Caco-2 (cell line): ENCODE measurements at regions not wholly inside any gene's neighbourhood (a gene's known extent, or its start where the extent isn't known, plus 50 kb on each side); places are given as distances from the start of the nearest gene placed in this dataset.

Source experiments
- BruUV-seq: library from RNA; stranded (reverse); fragments of 400-500 nt; replicated peaks from 2 replicates; lab custom pipeline; 2021; lab: Mats Ljungman, UMichigan
- CTCF ChIA-PET: fragments of 300-600 bp; sonication (Branson Sonifier 250); formaldehyde crosslinking; loops from one replicate; lab custom pipeline; 2022; ENCODE audit warnings: antibody characterized with exemption; lab: Charles Lee
- POLR2A ChIA-PET: fragments of 300-600 bp; sonication (Branson Sonifier 250); formaldehyde crosslinking; loops from one replicate; lab custom pipeline; 2022; ENCODE audit warnings: antibody characterized with exemption; lab: Charles Lee
- DNase-seq, 2 experiments: peaks; one replicate each; pipeline versions ENCODE4 v3.0.0 to v3.0.0-alpha.2; 2020 to 2022
- H3K27me3 ChIP-seq: replicated peaks from 2 replicates; pipeline ENCODE4 v1.6.0; 2011; ENCODE audit warnings: low read length; ENCODE audit not compliant: control insufficient read depth, insufficient read depth
- H3K36me3 ChIP-seq: 2 replicates; pipeline ENCODE4 v1.5.1; 2011; ENCODE audit warnings: low read length; ENCODE audit not compliant: control insufficient read depth, insufficient read depth
- H3K4me1 ChIP-seq: fragments of 250-450 bp; sonication (Bioruptor Pico); 2 replicates; pipeline ENCODE4 v1.5.1; 2020; ENCODE audit warnings: mild to moderate bottlenecking
- H3K4me3 ChIP-seq: 2 replicates; pipeline ENCODE4 v1.5.1; 2011; ENCODE audit warnings: low read depth, mild to moderate bottlenecking, control low read depth, low read length
- H3K9me3 ChIP-seq: fragments of 250-450 bp; sonication (Bioruptor Pico); 2 replicates; pipeline ENCODE4 v1.5.1; 2020; ENCODE audit warnings: mild to moderate bottlenecking, moderate library complexity
- H3K27ac Mint-ChIP-seq: one replicate; pipeline ENCODE4 v1.8.0; 2022; ENCODE audit warnings: mixed read lengths; ENCODE audit not compliant: unreplicated experiment
- H3K27me3 Mint-ChIP-seq: one replicate; pipeline ENCODE4 v1.8.0; 2022; ENCODE audit warnings: mixed read lengths; ENCODE audit not compliant: insufficient read depth, unreplicated experiment
- H3K36me3 Mint-ChIP-seq: one replicate; pipeline ENCODE4 v1.8.0; 2022; ENCODE audit warnings: mild to moderate bottlenecking, mixed read lengths; ENCODE audit not compliant: insufficient read depth, unreplicated experiment
- H3K4me1 Mint-ChIP-seq: one replicate; pipeline ENCODE4 v1.8.0; 2022; ENCODE audit warnings: low read depth, mixed read lengths; ENCODE audit not compliant: unreplicated experiment
- H3K4me3 Mint-ChIP-seq: one replicate; pipeline ENCODE4 v1.8.0; 2022; ENCODE audit warnings: mild to moderate bottlenecking, moderate library complexity, mixed read lengths; ENCODE audit not compliant: unreplicated experiment
- H3K9me3 Mint-ChIP-seq: one replicate; pipeline ENCODE4 v1.8.0; 2022; ENCODE audit warnings: mixed read lengths; ENCODE audit not compliant: unreplicated experiment
- intact Hi-C: fragments of 100-400 bp; cut with micrococcal nuclease; formaldehyde crosslinking; loops from one replicate; pipeline ENCODE4 v1.10.0; 2022; ENCODE audit not compliant: unreplicated experiment
- TF ChIP-seq, protein P1 (sequence below), 2 experiments: fragments of 200-600 bp in 1 of 2; IDR thresholded peaks; 1 replicate in 1 of 2; 2 replicates in 1 of 2; pipeline versions ENCODE4 v1.5.1 to v1.8.0; 2011 to 2022; ENCODE audit warnings: antibody characterized with exemption in 1 of 2, control low read depth in 1 of 2, inconsistent platforms in 1 of 2, low read depth in 1 of 2, low read length in 1 of 2, mild to moderate bottlenecking in 1 of 2, moderate library complexity in 1 of 2; ENCODE audit not compliant: insufficient read depth in 1 of 2, severe bottlenecking in 1 of 2, unreplicated experiment in 1 of 2

GRCh38 chr16:5584109-5584508 is 486.5 kb upstream of the EEF2KMT start:
- Mint-ChIP-seq H3K4me3 (no peak overlapping the region), H3K27me3 (peaks cover 25% of the 10 kb centered on the region), H3K4me1 (no peaks in the 10 kb centered on the region), H3K36me3 (no peaks in the 10 kb centered on the region), H3K9me3 (no peaks in the 10 kb centered on the region), H3K27ac (no peak overlapping the region)
- Histone ChIP-seq H3K27me3 (no peaks in the 10 kb centered on the region), H3K36me3 (no peaks in the 10 kb centered on the region), H3K4me1 (no peaks in the 10 kb centered on the region), H3K9me3 (no peaks in the 10 kb centered on the region), H3K4me3 (no peak overlapping the region)
- BruUV-seq = no TSS peak
- no peak for DNase-seq
- ChIA-PET POLR2A (no interaction called here), CTCF (no interaction called here)
- intact Hi-C loops = no loop called here
- TF ChIP-seq, protein P1, sequence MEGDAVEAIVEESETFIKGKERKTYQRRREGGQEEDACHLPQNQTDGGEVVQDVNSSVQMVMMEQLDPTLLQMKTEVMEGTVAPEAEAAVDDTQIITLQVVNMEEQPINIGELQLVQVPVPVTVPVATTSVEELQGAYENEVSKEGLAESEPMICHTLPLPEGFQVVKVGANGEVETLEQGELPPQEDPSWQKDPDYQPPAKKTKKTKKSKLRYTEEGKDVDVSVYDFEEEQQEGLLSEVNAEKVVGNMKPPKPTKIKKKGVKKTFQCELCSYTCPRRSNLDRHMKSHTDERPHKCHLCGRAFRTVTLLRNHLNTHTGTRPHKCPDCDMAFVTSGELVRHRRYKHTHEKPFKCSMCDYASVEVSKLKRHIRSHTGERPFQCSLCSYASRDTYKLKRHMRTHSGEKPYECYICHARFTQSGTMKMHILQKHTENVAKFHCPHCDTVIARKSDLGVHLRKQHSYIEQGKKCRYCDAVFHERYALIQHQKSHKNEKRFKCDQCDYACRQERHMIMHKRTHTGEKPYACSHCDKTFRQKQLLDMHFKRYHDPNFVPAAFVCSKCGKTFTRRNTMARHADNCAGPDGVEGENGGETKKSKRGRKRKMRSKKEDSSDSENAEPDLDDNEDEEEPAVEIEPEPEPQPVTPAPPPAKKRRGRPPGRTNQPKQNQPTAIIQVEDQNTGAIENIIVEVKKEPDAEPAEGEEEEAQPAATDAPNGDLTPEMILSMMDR (IDR thresholded peaks at IDR 0.05; ENCODE audit: insufficient read depth in 1 of 2, low read depth in 1 of 2, low read length in 1 of 2, severe bottlenecking in 1 of 2, unreplicated experiment in 1 of 2) = no peak

DNA sequence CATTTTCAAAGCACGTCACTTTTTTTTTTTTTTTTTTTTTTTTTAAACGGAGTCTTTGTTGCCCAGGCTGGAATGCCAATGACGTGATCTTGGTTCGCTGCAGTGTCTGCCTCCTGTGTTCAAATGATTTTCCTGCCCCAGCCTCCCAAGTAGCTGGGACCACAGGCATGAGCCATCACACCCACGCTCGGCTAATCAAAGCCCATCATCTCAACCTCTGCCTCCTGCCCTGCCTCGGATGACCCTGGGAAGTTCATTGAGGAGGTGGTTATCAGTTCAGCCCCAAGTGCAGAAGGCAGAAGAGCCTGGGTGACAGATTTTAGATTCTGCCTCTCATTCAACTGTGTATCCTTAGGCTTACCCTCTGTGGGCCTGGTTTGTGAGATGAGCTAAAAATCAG is 484.9 kb upstream of the EEF2KMT start:
- Histone ChIP-seq H3K4me3 (no peak overlapping the region), H3K4me1 (no peaks in the 10 kb centered on the region), H3K27me3 (no peaks in the 10 kb centered on the region), H3K36me3 (no peaks in the 10 kb centered on the region), H3K9me3 (no peaks in the 10 kb centered on the region)
- Mint-ChIP-seq H3K4me3 (no peak overlapping the region), H3K27ac (no peak overlapping the region), H3K9me3 (no peaks in the 10 kb centered on the region), H3K27me3 (peaks cover 19% of the 10 kb centered on the region), H3K36me3 (no peaks in the 10 kb centered on the region), H3K4me1 (no peaks in the 10 kb centered on the region)
- TF ChIP-seq, protein P1 (IDR thresholded peaks at IDR 0.05; ENCODE audit: insufficient read depth in 1 of 2, low read depth in 1 of 2, low read length in 1 of 2, severe bottlenecking in 1 of 2, unreplicated experiment in 1 of 2) = no peak
- DNase-seq = no peak
- BruUV-seq = no TSS peak
- ChIA-PET POLR2A (no interaction called here), CTCF (no interaction called here)
- intact Hi-C loops = no loop called here

DNA sequence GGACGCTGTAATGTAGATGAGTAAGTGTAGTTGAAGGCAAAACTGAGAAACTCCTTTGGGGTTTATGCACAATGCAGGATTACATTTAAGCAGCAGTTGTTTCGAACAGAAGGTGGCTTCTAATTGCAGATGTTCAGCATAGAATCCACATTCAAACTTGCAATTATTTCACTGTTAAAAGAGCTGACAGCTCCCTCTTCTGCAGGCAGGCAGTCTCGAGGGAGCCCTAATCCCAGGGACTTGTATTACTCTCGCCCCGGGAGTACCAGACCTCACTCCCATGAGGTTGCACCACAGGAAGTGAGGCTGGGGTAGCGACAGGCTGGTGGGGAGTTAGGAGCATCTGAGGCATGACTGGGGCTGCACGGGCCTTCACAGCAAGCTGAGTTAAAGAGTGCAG is 484.3 kb upstream of the EEF2KMT start:
- H3K36me3 ChIP-seq = no peaks in the 10 kb centered on the region
- no peaks in the 10 kb centered on the region for H3K9me3 Mint-ChIP-seq
- H3K27ac Mint-ChIP-seq = no peak overlapping the region
- DNase-seq = no peak
- TF ChIP-seq, protein P1 (IDR thresholded peaks at IDR 0.05; ENCODE audit: insufficient read depth in 1 of 2, low read depth in 1 of 2, low read length in 1 of 2, severe bottlenecking in 1 of 2, unreplicated experiment in 1 of 2) = no peak
- BruUV-seq = no TSS peak
- ChIA-PET CTCF (no interaction called here), POLR2A (no interaction called here)
- H3K4me1 ChIP-seq = no peaks in the 10 kb centered on the region
- H3K27me3 ChIP-seq = no peaks in the 10 kb centered on the region
- no peak overlapping the region for H3K4me3 Mint-ChIP-seq
- no peak overlapping the region for H3K4me3 ChIP-seq
- intact Hi-C loops = no loop called here
- H3K36me3 Mint-ChIP-seq = no peaks in the 10 kb centered on the region
- H3K9me3 ChIP-seq = no peaks in the 10 kb centered on the region
- H3K27me3 Mint-ChIP-seq = peaks cover 20% of the 10 kb centered on the region
- H3K4me1 Mint-ChIP-seq = no peaks in the 10 kb centered on the region
